ENCODE measurements at regions not wholly inside any gene's neighbourhood (a gene's known extent, or its start where the extent isn't known, plus 50 kb on each side); places are given as distances from the start of the nearest gene placed in this dataset.

GRCh38 chr19:30276011-30276882 is 95.9 kb upstream of the ZNF536 start:
- Histone ChIP-seq H3K27me3 (no peaks in the 10 kb centered on the region), H3K36me3 (no peaks in the 10 kb centered on the region), H3K9me3 (no peaks in the 10 kb centered on the region), H3K27ac (no peak overlapping the region), H3K4me1 (peaks cover 0 to 8% of the 10 kb centered on the region in 2 donors), H3K4me3 (replicated peaks in 1 of 3) (no peak overlapping the region)
- 78 to 82% methylated on average over 11 of the region's 11 CpGs for WGBS, 2 donors
- no peak for TF ChIP-seq POLR2A (IDR thresholded peaks at IDR 0.05)
- TF ChIP-seq, protein P1, sequence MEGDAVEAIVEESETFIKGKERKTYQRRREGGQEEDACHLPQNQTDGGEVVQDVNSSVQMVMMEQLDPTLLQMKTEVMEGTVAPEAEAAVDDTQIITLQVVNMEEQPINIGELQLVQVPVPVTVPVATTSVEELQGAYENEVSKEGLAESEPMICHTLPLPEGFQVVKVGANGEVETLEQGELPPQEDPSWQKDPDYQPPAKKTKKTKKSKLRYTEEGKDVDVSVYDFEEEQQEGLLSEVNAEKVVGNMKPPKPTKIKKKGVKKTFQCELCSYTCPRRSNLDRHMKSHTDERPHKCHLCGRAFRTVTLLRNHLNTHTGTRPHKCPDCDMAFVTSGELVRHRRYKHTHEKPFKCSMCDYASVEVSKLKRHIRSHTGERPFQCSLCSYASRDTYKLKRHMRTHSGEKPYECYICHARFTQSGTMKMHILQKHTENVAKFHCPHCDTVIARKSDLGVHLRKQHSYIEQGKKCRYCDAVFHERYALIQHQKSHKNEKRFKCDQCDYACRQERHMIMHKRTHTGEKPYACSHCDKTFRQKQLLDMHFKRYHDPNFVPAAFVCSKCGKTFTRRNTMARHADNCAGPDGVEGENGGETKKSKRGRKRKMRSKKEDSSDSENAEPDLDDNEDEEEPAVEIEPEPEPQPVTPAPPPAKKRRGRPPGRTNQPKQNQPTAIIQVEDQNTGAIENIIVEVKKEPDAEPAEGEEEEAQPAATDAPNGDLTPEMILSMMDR (IDR thresholded peaks at IDR 0.05), result no peak
- intact Hi-C loops (cut with DNase I), result no loop called here
- DNase-seq, result no peak

GRCh38 chr19:30276883-30277280 is 95.3 kb upstream of the ZNF536 start:
- no peaks in the 10 kb centered on the region for H3K9me3 ChIP-seq
- no peak overlapping the region for H3K27ac ChIP-seq
- peaks cover 0 to 2% of the 10 kb centered on the region in 2 donors for H3K4me1 ChIP-seq
- no peaks in the 10 kb centered on the region for H3K27me3 ChIP-seq
- intact Hi-C loops (cut with DNase I), result no loop called here
- H3K4me3 ChIP-seq (replicated peaks in 1 of 3), result no peak overlapping the region
- DNase-seq, result no peak
- TF ChIP-seq, protein P1 (IDR thresholded peaks at IDR 0.05), result no peak
- TF ChIP-seq POLR2A (IDR thresholded peaks at IDR 0.05), result no peak
- H3K36me3 ChIP-seq, result no peaks in the 10 kb centered on the region
- WGBS, 2 donors, result 77 to 81% methylated on average over 3 of the region's 3 CpGs

DNA sequence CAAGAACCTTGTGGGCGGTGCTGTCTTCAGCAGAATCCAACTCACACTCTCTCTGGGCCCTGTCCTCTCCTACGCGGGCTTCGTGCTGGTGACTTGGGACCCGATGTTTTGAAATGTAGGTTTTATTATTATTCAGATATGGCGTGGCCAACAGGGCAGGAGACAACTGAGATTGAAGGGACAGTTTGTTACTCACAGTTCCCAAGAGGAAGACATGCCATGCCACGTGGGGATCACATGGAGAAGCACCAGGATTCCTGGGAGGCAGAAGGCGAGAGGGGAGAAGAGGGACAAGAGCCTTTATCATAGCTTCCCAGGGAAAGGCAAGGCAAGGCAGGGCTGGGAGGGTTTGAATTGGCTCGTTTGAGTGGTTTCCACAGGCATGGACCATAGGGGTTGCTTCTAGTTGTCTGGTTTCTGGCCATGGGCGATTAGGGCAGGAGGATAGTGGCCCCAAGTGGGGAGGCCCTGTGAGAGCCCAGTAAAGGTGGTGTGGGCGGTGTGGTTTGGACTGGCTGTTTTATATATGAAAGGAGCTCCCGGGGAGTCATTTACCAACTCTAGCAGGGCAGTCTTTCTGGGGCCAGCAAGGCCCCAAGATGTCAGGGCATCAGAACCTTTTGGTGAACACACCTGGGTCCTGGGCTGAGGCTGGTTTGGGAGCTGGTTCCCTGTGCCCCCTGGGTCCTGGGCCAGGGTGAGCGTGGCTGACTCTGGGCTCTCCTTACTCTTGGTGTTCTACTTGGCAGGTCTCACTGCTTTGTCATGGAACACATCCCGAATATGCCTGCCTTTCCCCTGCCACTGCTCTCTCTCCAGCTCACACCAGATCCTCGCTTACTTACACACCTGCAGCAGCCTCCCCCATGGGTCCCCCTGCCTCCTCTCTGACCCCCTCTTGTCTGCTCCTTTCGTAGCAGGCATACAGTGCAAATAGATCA is 94.0 kb upstream of the ZNF536 start:
- no peak for TF ChIP-seq POLR2A (IDR thresholded peaks at IDR 0.05)
- TF ChIP-seq, protein P1 (IDR thresholded peaks at IDR 0.05), result no peak
- 89 to 94% methylated on average over 16 of the region's 16 CpGs for WGBS, 2 donors

DNA sequence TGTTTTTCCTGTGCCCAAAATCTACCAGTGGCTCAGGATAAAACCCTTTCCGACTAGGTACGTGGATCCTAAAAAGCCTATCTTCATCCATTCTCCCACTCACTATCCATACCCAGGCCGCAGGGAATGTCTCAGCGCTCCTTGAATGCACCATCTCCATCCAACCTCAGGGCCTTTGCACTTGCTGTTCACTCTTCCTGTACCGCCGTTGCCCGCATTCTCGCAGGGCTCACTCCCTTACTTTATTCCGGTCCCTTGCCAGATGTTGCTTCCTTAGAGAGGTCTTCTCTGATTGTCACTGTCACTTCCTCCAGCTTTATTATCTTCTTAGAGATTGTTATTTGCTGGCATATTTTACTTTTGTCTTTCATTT is 93.3 kb upstream of the ZNF536 start:
- no peaks in the 10 kb centered on the region for H3K36me3 ChIP-seq
- DNase-seq, result no peak
- no peaks in the 10 kb centered on the region for H3K27me3 ChIP-seq
- no peak overlapping the region for H3K4me3 ChIP-seq (replicated peaks in 1 of 3)
- H3K4me1 ChIP-seq, result no peaks in the 10 kb centered on the region
- H3K9me3 ChIP-seq, result no peaks in the 10 kb centered on the region
- TF ChIP-seq, protein P1 (IDR thresholded peaks at IDR 0.05), result no peak
- no peak overlapping the region for H3K27ac ChIP-seq
- WGBS, 2 donors, result 97 to 98% methylated on average over 9 of the region's 9 CpGs
- intact Hi-C loops (cut with DNase I), result no loop called here

More for the DNA sequence above, 94.0 kb upstream of the ZNF536 start:
- Histone ChIP-seq H3K27me3 (no peaks in the 10 kb centered on the region), H3K4me1 (no peaks in the 10 kb centered on the region), H3K9me3 (no peaks in the 10 kb centered on the region), H3K36me3 (no peaks in the 10 kb centered on the region), H3K27ac (no peak overlapping the region), H3K4me3 (replicated peaks in 1 of 3) (no peak overlapping the region)
- intact Hi-C loops (cut with DNase I), result no loop called here
- no peak for DNase-seq

Data from thyroid gland (tissue), 4 donors.